ENCODE measurements at regions not wholly inside any gene's neighbourhood (a gene's known extent, or its start where the extent isn't known, plus 50 kb on each side); places are given as distances from the start of the nearest gene placed in this dataset.

DNA sequence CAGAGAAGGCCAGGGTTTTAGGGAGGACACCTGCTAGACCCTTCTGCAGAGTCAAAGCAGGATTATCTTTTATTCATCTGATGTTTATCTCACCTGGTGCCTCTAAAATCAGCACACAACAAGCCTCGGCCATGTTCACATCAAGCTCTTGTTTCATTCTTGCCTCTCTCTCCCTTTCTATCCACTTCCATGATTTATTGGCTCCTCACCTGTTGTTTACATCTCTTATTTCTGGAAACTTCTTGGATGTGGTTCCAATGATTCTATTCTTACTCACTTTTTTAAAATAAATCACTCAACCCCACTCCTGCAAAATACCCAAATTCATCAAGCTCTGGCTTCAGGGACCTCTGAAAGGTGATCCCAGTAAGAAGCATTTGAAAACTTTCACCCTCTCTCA lies 407.0 kb upstream of the KLF4 start:
- TF ChIP-seq POLR2A (IDR thresholded peaks at IDR 0.05; ENCODE audit: extremely low read depth, insufficient read length), result no peak
- TF ChIP-seq, protein P1, sequence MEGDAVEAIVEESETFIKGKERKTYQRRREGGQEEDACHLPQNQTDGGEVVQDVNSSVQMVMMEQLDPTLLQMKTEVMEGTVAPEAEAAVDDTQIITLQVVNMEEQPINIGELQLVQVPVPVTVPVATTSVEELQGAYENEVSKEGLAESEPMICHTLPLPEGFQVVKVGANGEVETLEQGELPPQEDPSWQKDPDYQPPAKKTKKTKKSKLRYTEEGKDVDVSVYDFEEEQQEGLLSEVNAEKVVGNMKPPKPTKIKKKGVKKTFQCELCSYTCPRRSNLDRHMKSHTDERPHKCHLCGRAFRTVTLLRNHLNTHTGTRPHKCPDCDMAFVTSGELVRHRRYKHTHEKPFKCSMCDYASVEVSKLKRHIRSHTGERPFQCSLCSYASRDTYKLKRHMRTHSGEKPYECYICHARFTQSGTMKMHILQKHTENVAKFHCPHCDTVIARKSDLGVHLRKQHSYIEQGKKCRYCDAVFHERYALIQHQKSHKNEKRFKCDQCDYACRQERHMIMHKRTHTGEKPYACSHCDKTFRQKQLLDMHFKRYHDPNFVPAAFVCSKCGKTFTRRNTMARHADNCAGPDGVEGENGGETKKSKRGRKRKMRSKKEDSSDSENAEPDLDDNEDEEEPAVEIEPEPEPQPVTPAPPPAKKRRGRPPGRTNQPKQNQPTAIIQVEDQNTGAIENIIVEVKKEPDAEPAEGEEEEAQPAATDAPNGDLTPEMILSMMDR (IDR thresholded peaks at IDR 0.05; ENCODE audit: low read depth, low read length), result no peak
